HepG2 (cell line): ENCODE measurements at regions not wholly inside any gene's neighbourhood (a gene's known extent, or its start where the extent isn't known, plus 50 kb on each side); places are given as distances from the start of the nearest gene placed in this dataset.

Source experiments
- ATAC-seq: fragments of 200-7000 bp; cut with Tn5 transposase; 3 replicates; pipeline ENCODE4 v1.9.1; 2020; ENCODE audit warnings: mild to moderate bottlenecking, moderate library complexity
- BruUV-seq: library from RNA; stranded (reverse); fragments of 400-500 nt; replicated peaks from 2 replicates; lab custom pipeline; 2021; lab: Mats Ljungman, UMichigan
- CTCF ChIA-PET: fragments of 300-600 bp; formaldehyde crosslinking; extraction: SDS; loops from one replicate; lab custom pipeline; 2021; ENCODE audit warnings: low total read pairs, inconsistent platforms, low intra/inter-chr PET ratio; lab: Yijun Ruan, JAX
- POLR2A ChIA-PET: fragments of 350-600 bp; sonication (Branson Sonifier 250); formaldehyde crosslinking; loops from one replicate; lab custom pipeline; 2020; ENCODE audit warnings: antibody characterized with exemption, inconsistent platforms; lab: Yijun Ruan, JAX
- DNase-seq: peaks from one replicate; pipeline ENCODE4 v3.0.0-alpha.2; 2015; ENCODE audit warnings: low spot score
- FAIRE-seq: peaks from 3 replicates; lab custom pipeline; 2011; peaks lifted over from hg19 to GRCh38; lab: Jason Lieb, UNC
- H2AFZ ChIP-seq: one replicate; pipeline ENCODE4 v1.6.1; 2011; ENCODE audit warnings: low read length, inconsistent platforms
- H3K27ac ChIP-seq: fragments of 300-600 bp; 3 replicates; pipeline ENCODE4 v1.8.0; 2011; ENCODE audit warnings: mixed run types, mild to moderate bottlenecking, mixed read lengths, low read length, inconsistent platforms; ENCODE audit not compliant: insufficient read depth; ENCODE audit errors: extremely low read length
- H3K27me3 ChIP-seq, 2 experiments: fragments of 200-600 bp in 1 of 2; 2 replicates in 1 of 2; 3 replicates in 1 of 2; pipeline versions ENCODE4 v1.6.0 to v1.8.0; 2011; ENCODE audit warnings: low read length in 2 of 2, mild to moderate bottlenecking in 2 of 2, moderate library complexity in 2 of 2, inconsistent platforms in 1 of 2; ENCODE audit not compliant: insufficient read depth in 2 of 2, control insufficient read depth in 1 of 2
- H3K36me3 ChIP-seq, 2 experiments: fragments of 200-600 bp in 1 of 2; replicated peaks in 1 of 2; 2 replicates in 1 of 2; 3 replicates in 1 of 2; pipeline versions ENCODE4 v1.5.1 to v1.8.0; 2011; ENCODE audit warnings: low read length in 2 of 2, inconsistent platforms in 1 of 2; ENCODE audit not compliant: insufficient read depth in 2 of 2, control insufficient read depth in 1 of 2
- H3K4me1 ChIP-seq: 2 replicates; pipeline ENCODE4 v1.5.1; 2012; ENCODE audit warnings: low read length, inconsistent platforms; ENCODE audit not compliant: insufficient read depth
- H3K4me2 ChIP-seq: 2 replicates; pipeline ENCODE4 v1.6.0; 2011; ENCODE audit warnings: low read depth, low read length, inconsistent platforms
- H3K4me3 ChIP-seq, 3 experiments: fragments of 200-600 bp in 1 of 3; sonication (generic), shearing (Covaris generic) in 1 of 3; replicated peaks in 1 of 3; 2 replicates each; pipeline ENCODE4 v1.5.1; 2011 to 2016; ENCODE audit warnings: low read length in 3 of 3, inconsistent platforms in 2 of 3, low read depth in 2 of 3, mild to moderate bottlenecking in 2 of 3, control low read depth in 1 of 3, mixed read lengths in 1 of 3; ENCODE audit not compliant: insufficient read depth in 1 of 3
- H3K79me2 ChIP-seq: one replicate; pipeline ENCODE4 v1.6.1; 2011; ENCODE audit warnings: low read length, inconsistent platforms; ENCODE audit not compliant: insufficient read depth
- H3K9ac ChIP-seq: 2 replicates; pipeline ENCODE4 v1.6.0; 2011; ENCODE audit warnings: mild to moderate bottlenecking, low read depth, low read length, inconsistent platforms; ENCODE audit not compliant: insufficient read depth
- H3K9me3 ChIP-seq: 2 replicates; pipeline ENCODE4 v1.5.1; 2012; ENCODE audit warnings: mild to moderate bottlenecking, low read length
- H4K20me1 ChIP-seq: 2 replicates; pipeline ENCODE4 v1.6.0; 2011; ENCODE audit warnings: inconsistent platforms, mild to moderate bottlenecking, low read length, moderate library complexity; ENCODE audit not compliant: insufficient read depth
- MIER2 ChIP-seq: IDR thresholded peaks from 2 replicates; pipeline ENCODE4 v1.6.1; 2016; ENCODE audit warnings: missing biosample characterization, missing genetic modification reagents
- SP140L ChIP-seq: sonication (generic); formaldehyde crosslinking; IDR thresholded peaks from 2 replicates; pipeline ENCODE4 v1.4.0; 2020; ENCODE audit warnings: missing genetic modification reagents, borderline replicate concordance
- STAG1 ChIP-seq: sonication (generic); formaldehyde crosslinking; IDR thresholded peaks from 2 replicates; pipeline ENCODE4 v1.4.0; 2020; ENCODE audit warnings: missing genetic modification reagents
- ZNF724P ChIP-seq: sonication (generic); formaldehyde crosslinking; IDR thresholded peaks from 2 replicates; pipeline ENCODE4 v1.8.0; 2022; ENCODE audit warnings: missing genetic modification reagents, borderline replicate concordance
- WGBS: methylation state at CpG from one replicate; pipeline ENCODE4 v1.1.6; 2017; ENCODE audit warnings: low lambda C conversion rate; 5-methylcytosine and 5-hydroxymethylcytosine counted together
- in situ Hi-C: cut with HindIII; loops from 2 replicates; pipeline ENCODE4 v1.10.0; 2017; ENCODE audit warnings: low pct_unique_long_range_greater_than_20kb; ENCODE audit not compliant: extremely low pct_ligation_motif_present
- intact Hi-C: fragments of 100-400 bp; cut with micrococcal nuclease; formaldehyde crosslinking; loops from one replicate; pipeline ENCODE4 v1.10.0; 2022; ENCODE audit not compliant: unreplicated experiment
- TF ChIP-seq, protein P1 (sequence below): IDR thresholded peaks from 2 replicates; pipeline ENCODE4 v1.6.1; 2016; ENCODE audit warnings: missing compliant biosample characterization, missing genetic modification reagents, borderline replicate concordance
- TF ChIP-seq, protein P2 (sequence below): sonication (generic); formaldehyde crosslinking; IDR thresholded peaks from 2 replicates; pipeline ENCODE4 v1.9.0; 2021; ENCODE audit warnings: missing genetic modification reagents, borderline replicate concordance
- TF ChIP-seq, protein P3 (sequence below): sonication (generic); formaldehyde crosslinking; IDR thresholded peaks from 2 replicates; pipeline ENCODE4 v1.5.0; 2020; ENCODE audit warnings: mild to moderate bottlenecking, missing genetic modification reagents, moderate library complexity
- TF ChIP-seq, protein P4 (sequence below): sonication (generic); formaldehyde crosslinking; IDR thresholded peaks from 2 replicates; pipeline ENCODE4 v1.4.0; 2020; ENCODE audit warnings: missing genetic modification reagents
- TF ChIP-seq, protein P5 (sequence below): sonication (generic); formaldehyde crosslinking; IDR thresholded peaks from 2 replicates; pipeline ENCODE4 v1.4.0; 2020; ENCODE audit warnings: mild to moderate bottlenecking, missing genetic modification reagents

DNA sequence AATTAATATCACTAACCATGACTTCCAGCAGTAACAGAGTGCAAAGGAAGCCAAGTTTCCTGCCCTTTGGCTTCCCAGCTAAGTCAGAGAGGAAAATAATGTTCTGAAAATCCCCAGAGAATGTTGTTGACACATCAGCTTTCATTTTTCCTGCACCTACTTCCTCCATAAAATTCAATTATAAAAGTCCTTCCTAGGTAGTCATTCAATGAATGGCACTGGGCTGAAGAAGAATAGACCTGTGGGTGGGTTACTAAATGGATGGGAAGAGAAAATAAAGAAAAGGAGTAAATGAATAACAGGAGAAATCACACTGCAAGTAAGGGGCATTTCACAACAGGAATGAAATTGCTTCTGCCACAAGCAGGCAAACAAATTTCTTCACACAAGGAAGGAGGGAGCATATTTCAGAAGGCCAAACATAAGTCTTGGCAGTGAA, 73.2 kb upstream of the MDM1 start (continued):
- TF ChIP-seq, protein P1, sequence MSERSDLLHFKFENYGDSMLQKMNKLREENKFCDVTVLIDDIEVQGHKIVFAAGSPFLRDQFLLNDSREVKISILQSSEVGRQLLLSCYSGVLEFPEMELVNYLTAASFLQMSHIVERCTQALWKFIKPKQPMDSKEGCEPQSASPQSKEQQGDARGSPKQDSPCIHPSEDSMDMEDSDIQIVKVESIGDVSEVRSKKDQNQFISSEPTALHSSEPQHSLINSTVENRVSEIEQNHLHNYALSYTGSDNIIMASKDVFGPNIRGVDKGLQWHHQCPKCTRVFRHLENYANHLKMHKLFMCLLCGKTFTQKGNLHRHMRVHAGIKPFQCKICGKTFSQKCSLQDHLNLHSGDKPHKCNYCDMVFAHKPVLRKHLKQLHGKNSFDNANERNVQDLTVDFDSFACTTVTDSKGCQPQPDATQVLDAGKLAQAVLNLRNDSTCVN, result no peak
- TF ChIP-seq MIER2 (CRISPR knock-in tag), result no peak
- no peak for TF ChIP-seq SP140L

DNA sequence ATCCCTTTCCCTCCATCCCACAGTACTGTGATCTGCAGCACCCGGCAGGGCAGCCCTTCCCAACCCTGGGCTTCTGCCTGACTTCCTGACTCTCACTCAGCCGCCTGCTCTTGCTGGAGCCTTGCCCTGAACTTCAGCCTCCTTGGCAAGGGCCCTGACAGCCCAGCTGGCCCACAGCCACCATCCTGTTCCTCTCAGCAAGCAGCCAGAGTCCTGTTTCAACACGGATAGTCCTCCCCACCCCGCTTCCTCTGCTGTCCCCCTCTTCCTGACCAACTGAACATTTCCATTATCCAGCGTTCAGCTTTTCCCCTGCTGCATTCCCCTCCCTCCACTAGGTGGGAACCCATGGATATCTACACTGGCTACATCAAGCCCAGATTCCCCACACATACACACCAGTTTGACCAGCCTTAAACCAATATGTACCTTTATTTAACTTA, 74.0 kb upstream of the MDM1 start:
- H4K20me1 ChIP-seq, result no peaks in the 10 kb centered on the region
- TF ChIP-seq, protein P2, sequence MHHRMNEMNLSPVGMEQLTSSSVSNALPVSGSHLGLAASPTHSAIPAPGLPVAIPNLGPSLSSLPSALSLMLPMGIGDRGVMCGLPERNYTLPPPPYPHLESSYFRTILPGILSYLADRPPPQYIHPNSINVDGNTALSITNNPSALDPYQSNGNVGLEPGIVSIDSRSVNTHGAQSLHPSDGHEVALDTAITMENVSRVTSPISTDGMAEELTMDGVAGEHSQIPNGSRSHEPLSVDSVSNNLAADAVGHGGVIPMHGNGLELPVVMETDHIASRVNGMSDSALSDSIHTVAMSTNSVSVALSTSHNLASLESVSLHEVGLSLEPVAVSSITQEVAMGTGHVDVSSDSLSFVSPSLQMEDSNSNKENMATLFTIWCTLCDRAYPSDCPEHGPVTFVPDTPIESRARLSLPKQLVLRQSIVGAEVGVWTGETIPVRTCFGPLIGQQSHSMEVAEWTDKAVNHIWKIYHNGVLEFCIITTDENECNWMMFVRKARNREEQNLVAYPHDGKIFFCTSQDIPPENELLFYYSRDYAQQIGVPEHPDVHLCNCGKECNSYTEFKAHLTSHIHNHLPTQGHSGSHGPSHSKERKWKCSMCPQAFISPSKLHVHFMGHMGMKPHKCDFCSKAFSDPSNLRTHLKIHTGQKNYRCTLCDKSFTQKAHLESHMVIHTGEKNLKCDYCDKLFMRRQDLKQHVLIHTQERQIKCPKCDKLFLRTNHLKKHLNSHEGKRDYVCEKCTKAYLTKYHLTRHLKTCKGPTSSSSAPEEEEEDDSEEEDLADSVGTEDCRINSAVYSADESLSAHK, result no peak
- TF ChIP-seq ZNF724P (CRISPR knock-in tag) (no peak), STAG1 (peak; percentile 6; the same call in 1 of the 2 replicates)
- TF ChIP-seq, protein P3, sequence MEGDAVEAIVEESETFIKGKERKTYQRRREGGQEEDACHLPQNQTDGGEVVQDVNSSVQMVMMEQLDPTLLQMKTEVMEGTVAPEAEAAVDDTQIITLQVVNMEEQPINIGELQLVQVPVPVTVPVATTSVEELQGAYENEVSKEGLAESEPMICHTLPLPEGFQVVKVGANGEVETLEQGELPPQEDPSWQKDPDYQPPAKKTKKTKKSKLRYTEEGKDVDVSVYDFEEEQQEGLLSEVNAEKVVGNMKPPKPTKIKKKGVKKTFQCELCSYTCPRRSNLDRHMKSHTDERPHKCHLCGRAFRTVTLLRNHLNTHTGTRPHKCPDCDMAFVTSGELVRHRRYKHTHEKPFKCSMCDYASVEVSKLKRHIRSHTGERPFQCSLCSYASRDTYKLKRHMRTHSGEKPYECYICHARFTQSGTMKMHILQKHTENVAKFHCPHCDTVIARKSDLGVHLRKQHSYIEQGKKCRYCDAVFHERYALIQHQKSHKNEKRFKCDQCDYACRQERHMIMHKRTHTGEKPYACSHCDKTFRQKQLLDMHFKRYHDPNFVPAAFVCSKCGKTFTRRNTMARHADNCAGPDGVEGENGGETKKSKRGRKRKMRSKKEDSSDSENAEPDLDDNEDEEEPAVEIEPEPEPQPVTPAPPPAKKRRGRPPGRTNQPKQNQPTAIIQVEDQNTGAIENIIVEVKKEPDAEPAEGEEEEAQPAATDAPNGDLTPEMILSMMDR (CRISPR knock-in tag), result 0 out of 2 replicates have a peak, but pooled peaks have one; percentile 13
- TF ChIP-seq, protein P4, sequence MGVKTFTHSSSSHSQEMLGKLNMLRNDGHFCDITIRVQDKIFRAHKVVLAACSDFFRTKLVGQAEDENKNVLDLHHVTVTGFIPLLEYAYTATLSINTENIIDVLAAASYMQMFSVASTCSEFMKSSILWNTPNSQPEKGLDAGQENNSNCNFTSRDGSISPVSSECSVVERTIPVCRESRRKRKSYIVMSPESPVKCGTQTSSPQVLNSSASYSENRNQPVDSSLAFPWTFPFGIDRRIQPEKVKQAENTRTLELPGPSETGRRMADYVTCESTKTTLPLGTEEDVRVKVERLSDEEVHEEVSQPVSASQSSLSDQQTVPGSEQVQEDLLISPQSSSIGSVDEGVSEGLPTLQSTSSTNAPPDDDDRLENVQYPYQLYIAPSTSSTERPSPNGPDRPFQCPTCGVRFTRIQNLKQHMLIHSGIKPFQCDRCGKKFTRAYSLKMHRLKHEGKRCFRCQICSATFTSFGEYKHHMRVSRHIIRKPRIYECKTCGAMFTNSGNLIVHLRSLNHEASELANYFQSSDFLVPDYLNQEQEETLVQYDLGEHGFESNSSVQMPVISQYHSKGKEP (CRISPR knock-in tag), result no peak
- TF ChIP-seq, protein P5, sequence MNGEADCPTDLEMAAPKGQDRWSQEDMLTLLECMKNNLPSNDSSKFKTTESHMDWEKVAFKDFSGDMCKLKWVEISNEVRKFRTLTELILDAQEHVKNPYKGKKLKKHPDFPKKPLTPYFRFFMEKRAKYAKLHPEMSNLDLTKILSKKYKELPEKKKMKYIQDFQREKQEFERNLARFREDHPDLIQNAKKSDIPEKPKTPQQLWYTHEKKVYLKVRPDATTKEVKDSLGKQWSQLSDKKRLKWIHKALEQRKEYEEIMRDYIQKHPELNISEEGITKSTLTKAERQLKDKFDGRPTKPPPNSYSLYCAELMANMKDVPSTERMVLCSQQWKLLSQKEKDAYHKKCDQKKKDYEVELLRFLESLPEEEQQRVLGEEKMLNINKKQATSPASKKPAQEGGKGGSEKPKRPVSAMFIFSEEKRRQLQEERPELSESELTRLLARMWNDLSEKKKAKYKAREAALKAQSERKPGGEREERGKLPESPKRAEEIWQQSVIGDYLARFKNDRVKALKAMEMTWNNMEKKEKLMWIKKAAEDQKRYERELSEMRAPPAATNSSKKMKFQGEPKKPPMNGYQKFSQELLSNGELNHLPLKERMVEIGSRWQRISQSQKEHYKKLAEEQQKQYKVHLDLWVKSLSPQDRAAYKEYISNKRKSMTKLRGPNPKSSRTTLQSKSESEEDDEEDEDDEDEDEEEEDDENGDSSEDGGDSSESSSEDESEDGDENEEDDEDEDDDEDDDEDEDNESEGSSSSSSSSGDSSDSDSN (CRISPR knock-in tag), result no peak
- intact Hi-C loops, result no loop called here
- H3K9me3 ChIP-seq, result no peaks in the 10 kb centered on the region
- no peak overlapping the region for H3K27ac ChIP-seq
- ChIA-PET CTCF (no interaction called here), POLR2A (no interaction called here)
- 3% methylated on average over 5 of the region's 5 CpGs for WGBS
- no peaks in the 10 kb centered on the region for H3K4me1 ChIP-seq
- H3K27me3 ChIP-seq, result no peaks in the 10 kb centered on the region
- H3K4me2 ChIP-seq, result no peak overlapping the region
- no peaks in the 10 kb centered on the region for H3K79me2 ChIP-seq
- H3K4me3 ChIP-seq, result no peak overlapping the region
- peak; percentile 10 for DNase-seq
- no peak overlapping the region for H2AFZ ChIP-seq
- no peaks in the 10 kb centered on the region for H3K36me3 ChIP-seq
- no peak overlapping the region for H3K9ac ChIP-seq
- FAIRE-seq, result no peak
- no TSS peak for BruUV-seq
- in situ Hi-C loops, result no loop called here
- peak; percentile 91 for ATAC-seq
